ENCODE measurements at regions not wholly inside any gene's neighbourhood (a gene's known extent, or its start where the extent isn't known, plus 50 kb on each side); places are given as distances from the start of the nearest gene placed in this dataset.

GRCh38 chr3:180855364-180855763, 57.1 kb upstream of the FXR1 start:
- ATAC-seq (no peak), DNase-seq (no peak)
- POLR2A ChIA-PET, result no interaction called here

DNA sequence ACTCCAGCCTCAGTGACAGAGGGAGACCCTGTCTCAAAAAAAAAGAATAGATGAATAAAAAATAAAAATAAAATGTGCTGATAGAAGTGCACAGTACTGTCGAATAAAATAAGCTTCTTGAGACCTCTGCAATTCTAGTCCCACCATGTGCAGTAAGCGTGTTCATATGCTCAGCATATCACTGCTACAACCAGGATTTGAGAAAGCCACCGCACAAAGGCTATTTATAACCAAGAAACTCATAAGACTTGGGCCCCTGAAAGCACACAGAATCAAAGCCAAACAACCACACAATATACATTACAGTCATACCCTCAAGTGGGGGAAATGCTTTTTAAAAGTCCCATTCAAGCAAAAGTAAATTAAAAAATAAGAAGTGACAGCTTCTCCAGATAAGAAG, 56.5 kb upstream of the FXR1 start:
- Mint-ChIP-seq H3K4me1 (peaks cover 0 to 2% (median 0%) of the 10 kb centered on the region in 4 donors), H3K36me3 (peaks cover 0 to 20% (median 0%) of the 10 kb centered on the region in 3 donors), H3K27ac (no peak overlapping the region), H3K4me3 (no peak overlapping the region), H3K9me3 (peaks cover 0 to 38% (median 12%) of the 10 kb centered on the region in 9 donors), H3K27me3 (peaks cover 9 to 35% (median 15%) of the 10 kb centered on the region in 5 donors)
- ATAC-seq (no peak), DNase-seq (no peak)
- POLR2A ChIA-PET, result no interaction called here

More at GRCh38 chr3:180855364-180855763, 57.1 kb upstream of the FXR1 start:
- H3K9me3 Mint-ChIP-seq, result peaks cover 0 to 32% (median 12%) of the 10 kb centered on the region in 9 donors
- H3K27ac Mint-ChIP-seq, result no peak overlapping the region
- peaks cover 0 to 20% (median 0%) of the 10 kb centered on the region in 3 donors for H3K36me3 Mint-ChIP-seq
- no peak overlapping the region for H3K4me3 Mint-ChIP-seq
- peaks cover 0 to 2% (median 0%) of the 10 kb centered on the region in 4 donors for H3K4me1 Mint-ChIP-seq
- peaks cover 10 to 37% (median 14%) of the 10 kb centered on the region in 5 donors for H3K27me3 Mint-ChIP-seq

DNA sequence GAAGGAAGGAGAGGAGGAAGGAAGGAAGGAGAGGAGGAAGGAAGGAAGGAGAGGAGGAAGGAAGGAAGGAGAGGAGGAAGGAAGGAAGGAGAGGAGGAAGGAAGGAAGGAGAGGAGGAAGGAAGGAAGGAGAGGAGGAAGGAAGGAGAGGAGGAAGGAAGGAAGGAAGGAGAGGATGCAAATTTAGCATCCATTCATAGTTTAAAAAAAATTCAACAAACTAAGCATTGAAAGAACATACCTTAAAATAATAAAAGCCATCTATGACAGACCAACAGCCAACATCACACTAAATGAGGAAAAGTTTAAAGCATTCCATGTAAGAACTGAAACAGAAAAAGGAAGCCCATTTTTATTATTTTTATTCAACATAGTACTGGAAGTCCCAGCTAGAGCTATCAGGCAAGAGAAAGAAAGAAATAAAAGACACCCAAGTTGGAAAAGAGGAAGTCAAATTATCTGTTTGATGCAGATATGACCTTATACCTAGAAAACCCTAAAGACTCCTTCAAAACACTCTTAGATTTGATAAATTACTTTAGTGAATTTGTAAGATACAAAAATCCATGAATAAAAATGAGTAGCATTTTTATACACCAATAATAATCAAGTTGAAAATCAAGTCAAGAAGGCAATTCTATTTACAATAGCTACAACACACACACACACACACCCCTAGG, 52.2 kb upstream of the FXR1 start:
- DNase-seq, result no peak
- H3K27ac Mint-ChIP-seq, result no peak overlapping the region
- H3K9me3 Mint-ChIP-seq, result peaks cover 0 to 40% (median 11%) of the 10 kb centered on the region in 9 donors
- H3K4me1 Mint-ChIP-seq, result peaks cover 0 to 2% (median 0%) of the 10 kb centered on the region in 4 donors
- H3K27me3 Mint-ChIP-seq, result peaks cover 2 to 12% (median 9%) of the 10 kb centered on the region in 5 donors
- POLR2A ChIA-PET, result no interaction called here
- no peak for ATAC-seq
- no peak overlapping the region for H3K4me3 Mint-ChIP-seq
- H3K36me3 Mint-ChIP-seq, result peaks cover 0 to 17% (median 0%) of the 10 kb centered on the region in 3 donors

All from naive thymus-derived CD8-positive, alpha-beta T cell (primary cell).